ENCODE measurements at regions not wholly inside any gene's neighbourhood (a gene's known extent, or its start where the extent isn't known, plus 50 kb on each side); places are given as distances from the start of the nearest gene placed in this dataset.

GRCh38 chr21:35652196-35652595, 408.1 kb downstream of the SETD4 start:
- H3K36me3 ChIP-seq (ENCODE audit: control insufficient read depth in 2 of 2, extremely low read depth in 1 of 2, insufficient read depth in 2 of 2, low read length in 2 of 2), result no peaks in the 10 kb centered on the region
- FAIRE-seq (no peak), DNase-seq (ENCODE audit: low read depth, low spot score) (no peak)
- ChIA-PET POLR2A (no interaction called here), CTCF (interaction anchor here (1.0 kb wide), 1 partner anchor 21 kb away, joined by 3 read pairs; no protein-coding TSS in a partner anchor)
- H3K9me1 ChIP-seq (replicated peaks; ENCODE audit: control insufficient read depth, extremely low read depth, insufficient read depth, low read length), result no peaks in the 10 kb centered on the region
- dilution Hi-C loops (cut with MboI; ENCODE audit: extremely low pct_ligation_motif_present, low sequenced_read_pairs) (no loop called here), intact Hi-C loops (cut with micrococcal nuclease) (no loop called here)
- H3K27ac ChIP-seq (ENCODE audit: insufficient read depth, low read depth, low read length), result no peak overlapping the region
- peaks cover 10% of the 10 kb centered on the region for H3K4me1 ChIP-seq (ENCODE audit: control insufficient read depth, extremely low read depth, insufficient read depth, low read length)
- H3K27me3 ChIP-seq (ENCODE audit: control insufficient read depth in 2 of 2, insufficient read depth in 2 of 2, low read length in 2 of 2), result peaks cover 2 to 10% of the 10 kb centered on the region in 2 experiments
- H3K79me2 ChIP-seq (ENCODE audit: control insufficient read depth, insufficient read depth, low read length), result no peaks in the 10 kb centered on the region
- H3K4me2 ChIP-seq (ENCODE audit: insufficient read depth, low read length), result no peak overlapping the region
- no peaks in the 10 kb centered on the region for H3K9me3 ChIP-seq (replicated peaks; ENCODE audit: control insufficient read depth, insufficient read depth, low read length)
- no peak overlapping the region for H3K9ac ChIP-seq (replicated peaks; ENCODE audit: extremely low read depth, insufficient read depth, low read length)
- TF ChIP-seq JUN (IDR thresholded peaks at IDR 0.05; ENCODE audit: borderline replicate concordance, insufficient read depth, insufficient read length, low read depth) (no peak), GATA2 (IDR thresholded peaks at IDR 0.05; ENCODE audit: insufficient read depth, insufficient read length, low read depth, low read length) (no peak), EZH2 (IDR thresholded peaks at IDR 0.05; ENCODE audit: borderline replicate concordance, low read depth, low read length, severe bottlenecking) (no peak), POLR2A (IDR thresholded peaks at IDR 0.05; ENCODE audit: low read depth, low read length) (no peak), CTCF (IDR thresholded peaks at IDR 0.05; ENCODE audit: extremely low read depth in 1 of 2, insufficient read depth in 1 of 2, low read depth in 1 of 2, low read length in 2 of 2) (no peak), MAX (IDR thresholded peaks at IDR 0.05; ENCODE audit: insufficient read depth, insufficient read length) (no peak), MYC (IDR thresholded peaks at IDR 0.05; ENCODE audit: low read depth, low read length) (no peak), POLR2AphosphoS5 (IDR thresholded peaks at IDR 0.05; ENCODE audit: insufficient read depth, low read depth, low read length) (no peak), FOS (IDR thresholded peaks at IDR 0.05; ENCODE audit: borderline replicate concordance, insufficient read depth, low read length) (no peak)
- H2AFZ ChIP-seq (ENCODE audit: low read depth, low read length), result no peak overlapping the region
- H3K4me3 ChIP-seq (replicated peaks in 1 of 3; ENCODE audit: insufficient read depth in 1 of 3, low read depth in 1 of 3, low read length in 3 of 3), result no peak overlapping the region
- no TSS peak for BruUV-seq (replicated peaks)
- no peaks in the 10 kb centered on the region for H4K20me1 ChIP-seq (replicated peaks; ENCODE audit: control insufficient read depth, extremely low read depth, insufficient read depth, low read length)

All from endothelial cell of umbilical vein (primary cell).